ENCODE measurements at regions not wholly inside any gene's neighbourhood (a gene's known extent, or its start where the extent isn't known, plus 50 kb on each side); places are given as distances from the start of the nearest gene placed in this dataset.

DNA sequence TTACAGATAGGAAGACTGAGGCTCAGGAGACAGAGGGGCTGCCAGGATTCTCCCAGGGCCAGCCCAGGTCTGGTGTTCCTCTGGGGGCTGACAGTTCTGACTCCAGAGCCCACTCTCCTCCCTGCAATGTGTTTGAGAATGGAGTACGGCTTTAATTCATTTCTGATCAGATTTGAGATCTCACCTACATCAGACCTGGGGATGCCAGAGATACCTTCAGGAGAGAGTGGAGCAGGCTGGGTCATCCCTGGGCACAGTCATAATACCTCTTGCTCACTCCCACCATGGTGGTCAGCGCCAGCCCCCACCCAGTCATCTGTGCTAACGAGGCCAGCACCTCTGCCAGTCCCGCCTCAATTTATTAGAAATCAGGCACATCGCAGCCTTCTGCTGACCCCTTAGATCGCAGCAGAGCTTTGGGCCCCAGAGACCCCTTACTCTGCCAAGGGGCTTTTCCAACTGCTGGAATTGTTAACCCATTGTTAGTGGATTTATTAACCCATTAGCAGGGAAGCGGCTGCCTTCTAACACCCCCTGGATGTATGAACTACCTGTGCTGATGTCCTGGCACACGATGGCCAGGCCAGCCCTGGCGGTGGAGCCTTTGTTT lies 352.1 kb downstream of the MATN1 start:
- TF ChIP-seq, protein P1, sequence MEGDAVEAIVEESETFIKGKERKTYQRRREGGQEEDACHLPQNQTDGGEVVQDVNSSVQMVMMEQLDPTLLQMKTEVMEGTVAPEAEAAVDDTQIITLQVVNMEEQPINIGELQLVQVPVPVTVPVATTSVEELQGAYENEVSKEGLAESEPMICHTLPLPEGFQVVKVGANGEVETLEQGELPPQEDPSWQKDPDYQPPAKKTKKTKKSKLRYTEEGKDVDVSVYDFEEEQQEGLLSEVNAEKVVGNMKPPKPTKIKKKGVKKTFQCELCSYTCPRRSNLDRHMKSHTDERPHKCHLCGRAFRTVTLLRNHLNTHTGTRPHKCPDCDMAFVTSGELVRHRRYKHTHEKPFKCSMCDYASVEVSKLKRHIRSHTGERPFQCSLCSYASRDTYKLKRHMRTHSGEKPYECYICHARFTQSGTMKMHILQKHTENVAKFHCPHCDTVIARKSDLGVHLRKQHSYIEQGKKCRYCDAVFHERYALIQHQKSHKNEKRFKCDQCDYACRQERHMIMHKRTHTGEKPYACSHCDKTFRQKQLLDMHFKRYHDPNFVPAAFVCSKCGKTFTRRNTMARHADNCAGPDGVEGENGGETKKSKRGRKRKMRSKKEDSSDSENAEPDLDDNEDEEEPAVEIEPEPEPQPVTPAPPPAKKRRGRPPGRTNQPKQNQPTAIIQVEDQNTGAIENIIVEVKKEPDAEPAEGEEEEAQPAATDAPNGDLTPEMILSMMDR (IDR thresholded peaks at IDR 0.05), result no peak
- no peak for TF ChIP-seq POLR2A (IDR thresholded peaks at IDR 0.05)
